ENCODE measurements at regions not wholly inside any gene's neighbourhood (a gene's known extent, or its start where the extent isn't known, plus 50 kb on each side); places are given as distances from the start of the nearest gene placed in this dataset.
"Not testable (repeated sequence)": the region's sequence is repeated elsewhere in the genome, so short reads cannot be mapped to it uniquely, and the experiment has no call there.

GRCh38 chr16:50451951-50452508 is 83.2 kb upstream of the BRD7 start:
- no peak for DNase-seq

DNA sequence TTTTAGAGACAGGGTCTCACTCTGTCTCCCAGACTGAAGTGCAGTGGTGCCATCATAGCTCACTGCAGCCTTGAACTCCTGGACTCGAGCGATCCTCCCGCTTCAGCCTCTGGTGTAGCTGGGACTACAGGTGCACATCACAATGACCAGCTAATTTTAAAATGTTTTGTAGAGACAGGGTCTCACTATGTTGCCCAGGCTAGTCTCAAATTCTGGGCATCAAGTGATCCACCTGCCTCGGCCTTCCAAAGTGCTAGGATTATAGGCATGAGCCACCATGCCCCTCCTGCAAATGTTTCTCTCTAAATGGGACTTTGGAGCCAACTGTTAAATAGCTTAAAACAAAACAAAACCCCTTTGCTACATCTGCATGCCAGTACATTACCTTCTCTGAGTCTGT is 82.2 kb upstream of the BRD7 start:
- no peak for DNase-seq

GRCh38 chr16:50449800-50450199 is 81.0 kb upstream of the BRD7 start:
- DNase-seq, result no peak

- no peak for DNase-seq
These were observed 80.2 kb upstream of the BRD7 start for GRCh38 chr16:50448981-50449380.

DNA sequence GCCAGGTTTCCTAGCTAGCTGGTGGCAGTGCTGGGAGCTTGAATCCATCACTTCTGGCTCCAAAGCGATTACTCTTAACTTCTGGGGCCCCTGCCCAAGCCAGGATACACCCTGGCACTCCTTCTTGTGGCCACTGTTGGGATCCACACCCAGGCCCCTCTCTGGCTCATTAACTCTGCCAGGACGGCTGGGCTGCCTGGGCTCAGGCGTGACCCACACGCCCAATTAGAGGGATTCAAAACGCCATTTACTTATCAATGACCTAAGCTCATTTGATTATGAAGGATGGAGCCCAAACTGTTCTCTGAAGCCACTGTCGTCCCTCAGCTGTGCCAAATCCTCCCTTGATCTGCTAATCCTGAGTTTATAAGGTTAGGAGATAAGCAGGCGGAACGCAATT is 79.7 kb upstream of the BRD7 start:
- DNase-seq, result no peak

- not testable (repeated sequence) for DNase-seq
These were observed 78.6 kb upstream of the BRD7 start for GRCh38 chr16:50447386-50447785.

DNA sequence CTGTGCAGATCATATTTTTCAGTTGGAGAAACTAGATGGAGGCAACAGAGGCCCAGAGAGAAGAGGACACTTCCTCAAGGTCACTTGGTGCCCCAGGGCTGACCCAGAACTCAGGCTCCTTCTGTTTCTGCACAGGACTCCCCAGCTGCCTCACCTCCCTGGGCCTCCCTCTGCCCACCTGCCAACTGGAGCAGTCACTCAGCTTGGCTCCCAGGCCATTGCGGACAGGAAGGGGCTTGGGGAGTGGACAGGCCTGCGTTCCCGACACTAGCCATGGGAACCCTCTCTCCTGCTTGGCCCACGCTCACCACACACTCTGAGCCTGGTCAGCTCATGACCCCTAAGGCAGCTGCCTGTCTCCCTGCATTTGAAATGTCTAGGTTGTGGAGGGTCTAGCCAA is 78.1 kb upstream of the BRD7 start:
- no peak for DNase-seq

GRCh38 chr16:50445621-50446555 is 77.1 kb upstream of the BRD7 start:
- no peak for DNase-seq

DNA sequence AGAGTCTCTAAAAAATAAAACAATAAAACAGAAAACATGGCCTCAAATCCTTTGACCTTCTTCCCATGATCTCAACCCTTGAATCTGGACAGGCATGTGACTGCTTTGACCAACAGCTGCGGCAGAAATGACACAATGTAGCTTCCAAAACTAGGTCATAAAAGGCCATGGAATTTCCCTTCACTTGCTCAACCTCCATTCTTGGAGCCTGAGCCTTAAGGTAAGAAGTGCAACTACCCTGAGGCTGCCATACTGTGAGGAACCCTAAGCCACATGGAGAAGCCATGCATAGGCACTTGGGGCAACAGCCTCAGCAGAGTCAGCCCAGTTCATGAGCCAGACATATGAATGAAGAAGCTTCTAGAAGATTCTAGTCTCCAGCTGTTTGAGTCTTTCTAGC is 75.7 kb upstream of the BRD7 start:
- no peak for DNase-seq

DNA sequence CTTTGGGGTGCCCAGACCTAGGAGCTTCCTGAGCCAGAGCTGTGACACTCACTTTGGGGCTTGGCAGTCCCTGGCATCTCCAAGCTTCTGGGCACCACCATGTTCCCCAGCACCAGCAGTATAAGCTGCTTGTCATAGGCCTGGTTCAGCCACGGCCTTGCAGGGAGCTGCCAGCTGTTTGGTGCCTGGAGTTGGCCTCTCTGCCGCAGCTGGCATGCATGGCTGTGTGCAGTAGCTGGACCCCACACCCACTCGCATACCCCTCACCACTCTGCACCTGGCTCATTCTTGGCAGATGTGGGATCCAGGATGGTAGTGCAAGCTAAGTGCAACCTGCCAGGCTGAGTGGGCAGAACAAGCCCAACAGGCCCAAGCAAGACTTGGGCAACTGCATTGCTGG is 73.4 kb upstream of the BRD7 start:
- no peak for DNase-seq

DNA sequence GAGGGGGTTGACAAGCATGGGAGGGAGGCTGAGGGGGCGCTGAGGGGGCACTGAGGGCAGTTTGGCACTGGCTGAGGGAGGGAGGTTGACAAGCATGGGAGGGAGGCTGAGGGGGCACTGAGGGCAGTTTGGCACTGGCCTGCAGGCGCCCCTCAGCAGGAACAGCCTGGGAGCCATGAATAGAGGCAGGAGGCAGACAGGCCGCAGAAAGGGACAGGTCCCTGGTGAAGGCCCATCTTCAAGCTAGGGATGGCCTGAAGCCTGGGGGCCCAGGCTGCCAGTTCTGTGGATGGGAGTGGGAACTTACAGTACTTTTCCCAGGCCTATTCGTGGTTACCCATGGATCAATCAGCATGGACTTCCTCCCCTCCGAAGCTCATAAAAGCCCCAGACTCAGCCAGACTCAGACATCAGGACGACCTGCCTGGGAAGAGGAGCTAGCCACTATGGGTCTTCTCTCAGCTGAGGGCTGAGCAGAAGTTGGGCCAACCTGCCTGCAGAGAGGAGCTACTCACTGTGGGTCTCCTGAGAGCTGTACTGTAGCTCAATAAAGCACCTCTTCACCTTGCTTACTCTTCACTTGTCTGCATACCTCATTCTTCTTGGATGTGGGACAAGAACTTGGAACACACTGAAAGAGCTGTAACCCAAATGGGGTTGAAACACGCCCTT is 72.8 kb upstream of the BRD7 start:
- DNase-seq, result no peak

GRCh38 chr16:50440991-50441390 is 72.2 kb upstream of the BRD7 start:
- no peak for DNase-seq

GRCh38 chr16:50440531-50440930 is 71.7 kb upstream of the BRD7 start:
- DNase-seq, result no peak

DNA sequence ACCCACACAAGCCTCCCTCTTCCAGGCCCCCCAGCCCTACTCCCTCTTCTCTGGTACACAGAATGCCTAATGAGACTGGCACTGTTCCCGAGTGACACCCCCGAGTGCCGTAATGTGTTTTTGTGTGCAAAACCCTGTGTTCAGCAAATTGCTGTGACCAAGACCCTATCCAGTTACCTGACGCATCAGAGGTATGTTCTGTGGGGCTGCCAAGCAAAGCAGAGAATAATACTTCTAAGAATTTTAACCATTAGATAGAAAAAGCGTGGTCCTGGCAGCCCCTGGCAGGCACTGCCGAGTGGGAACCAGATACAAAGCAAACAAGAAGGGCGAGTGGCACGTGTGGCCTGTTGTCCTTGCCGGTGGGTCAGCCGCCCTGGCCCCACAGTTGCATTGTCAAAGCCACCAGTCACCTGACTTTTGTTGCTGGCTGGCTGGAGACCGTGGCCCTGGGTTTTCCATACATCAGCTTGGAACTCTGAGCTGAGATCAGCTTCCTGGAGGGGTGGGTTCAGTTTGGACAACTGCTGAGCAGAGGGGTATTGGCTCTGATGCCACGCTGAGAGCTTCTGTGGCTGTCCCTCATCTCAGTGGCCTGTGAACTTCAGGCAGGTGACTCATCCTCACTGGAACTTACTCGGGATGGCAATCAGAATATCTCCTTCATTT is 69.1 kb upstream of the BRD7 start:
- DNase-seq, result no peak

- DNase-seq, result no peak
These were observed 67.5 kb upstream of the BRD7 start for GRCh38 chr16:50436271-50436670.

DNA sequence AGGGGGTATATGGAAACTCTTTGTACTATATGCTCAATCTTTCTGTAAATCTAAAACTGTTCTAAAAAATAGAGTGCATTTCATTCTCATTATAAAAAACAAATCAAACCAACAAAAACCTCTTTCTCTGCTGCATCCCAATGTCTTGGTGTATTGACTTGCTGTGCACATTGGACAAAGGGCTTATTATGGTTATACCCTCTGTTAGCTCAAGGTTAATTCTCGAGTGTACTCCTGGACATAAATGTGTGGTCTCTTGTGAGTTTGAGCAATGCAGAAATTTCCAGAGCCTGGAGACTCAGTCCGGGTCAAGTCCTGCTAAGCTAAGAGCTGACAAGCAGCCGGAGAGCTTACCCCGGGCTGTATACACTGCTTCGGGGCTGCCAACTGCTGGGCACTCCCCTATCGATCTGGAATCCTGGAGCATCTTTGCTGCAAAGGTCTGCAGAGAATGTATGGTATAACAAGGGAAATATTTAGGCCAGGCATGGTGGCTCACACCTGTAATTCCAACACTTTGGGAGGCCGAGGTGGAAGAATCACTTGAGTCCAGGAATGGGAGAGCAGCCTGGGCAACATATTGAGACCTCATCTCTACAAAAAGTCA is 66.2 kb upstream of the BRD7 start:
- peak in 1 of 56 donors; percentile 9 for DNase-seq

GRCh38 chr16:50430076-50430475 is 61.3 kb upstream of the BRD7 start:
- DNase-seq, result no peak

- no peak for DNase-seq
These were observed 60.0 kb upstream of the BRD7 start for GRCh38 chr16:50428742-50429141.

DNA sequence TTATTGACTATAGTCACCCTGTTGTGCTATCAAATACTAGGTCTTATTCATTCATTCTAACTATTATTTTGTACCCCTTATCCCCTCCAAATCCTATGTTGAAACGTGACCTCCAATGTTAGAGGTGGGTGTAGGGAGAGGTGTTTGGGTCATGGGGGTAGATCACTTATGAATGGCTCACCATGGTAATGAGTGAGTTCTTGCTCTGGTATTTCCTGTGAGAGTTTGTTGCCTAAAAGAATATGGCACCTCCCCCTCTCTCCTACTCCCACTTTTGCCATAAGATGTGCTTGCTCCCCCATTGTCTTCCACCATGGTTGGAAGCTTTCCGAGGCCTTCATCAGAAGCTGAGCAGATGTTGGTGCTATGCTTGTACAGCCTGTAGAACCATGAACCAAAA is 59.3 kb upstream of the BRD7 start:
- DNase-seq, result no peak

DNA sequence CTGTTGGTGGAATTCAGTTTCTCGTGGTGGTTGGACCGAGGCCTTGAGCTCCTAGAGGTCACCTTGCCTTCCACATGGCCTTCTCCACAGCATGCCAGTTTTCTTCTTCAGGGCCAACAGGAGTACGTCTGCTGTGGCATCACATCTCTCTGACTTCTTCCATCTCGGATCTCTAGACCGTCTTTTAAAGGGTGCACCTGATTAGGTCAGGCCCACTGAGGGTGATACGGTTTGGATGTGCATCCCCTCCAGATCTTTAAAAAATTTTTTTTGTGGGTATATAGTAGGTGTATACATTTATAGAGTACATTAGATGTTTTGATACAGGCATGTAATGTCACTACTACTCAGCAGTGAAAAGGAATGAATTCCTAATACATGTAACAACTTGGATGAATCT is 58.3 kb upstream of the BRD7 start:
- no peak for DNase-seq

- no peak for DNase-seq
These were observed 56.9 kb upstream of the BRD7 start for GRCh38 chr16:50425648-50426047.

GRCh38 chr16:50425044-50425443 is 56.3 kb upstream of the BRD7 start:
- no peak for DNase-seq

Data from nucleus accumbens (tissue), 56 donors.